WTC11 (cell line): ENCODE measurements at regions not wholly inside any gene's neighbourhood (a gene's known extent, or its start where the extent isn't known, plus 50 kb on each side); places are given as distances from the start of the nearest gene placed in this dataset.

Source experiments
- ATAC-seq: fragments of 200-7000 bp; cut with Tn5 transposase; 2 replicates; pipeline ENCODE4 v1.10.0; 2021; ENCODE audit warnings: mild to moderate bottlenecking, moderate library complexity
- CTCF ChIA-PET: fragments of 300-600 bp; sonication (Branson Sonifier 250); formaldehyde crosslinking; loops from one replicate; lab custom pipeline; 2021; ENCODE audit warnings: antibody characterized with exemption; lab: Charles Lee
- POLR2A ChIA-PET: fragments of 350-600 bp; sonication (Branson Sonifier 250); formaldehyde crosslinking; loops from one replicate; lab custom pipeline; 2021; ENCODE audit warnings: antibody characterized with exemption; lab: Charles Lee
- DNase-seq: peaks from one replicate; pipeline ENCODE4 v3.0.0; 2021; ENCODE audit warnings: low spot score
- H3K27ac Mint-ChIP-seq: 2 replicates; pipeline ENCODE4 v1.8.0; 2021; ENCODE audit warnings: mixed read lengths
- H3K27me3 Mint-ChIP-seq: 2 replicates; pipeline ENCODE4 v1.8.0; 2021; ENCODE audit warnings: low read depth, mild to moderate bottlenecking, moderate library complexity, mixed read lengths
- H3K36me3 Mint-ChIP-seq: 2 replicates; pipeline ENCODE4 v1.8.0; 2021; ENCODE audit warnings: mixed read lengths
- H3K4me1 Mint-ChIP-seq: 2 replicates; pipeline ENCODE4 v1.8.0; 2022; ENCODE audit warnings: mixed read lengths
- H3K4me3 Mint-ChIP-seq: 2 replicates; pipeline ENCODE4 v1.8.0; 2021; ENCODE audit warnings: mild to moderate bottlenecking, moderate library complexity, mixed read lengths
- H3K9me3 Mint-ChIP-seq: 2 replicates; pipeline ENCODE4 v1.8.0; 2021; ENCODE audit warnings: mixed read lengths
- CTCF ChIP-seq: fragments of 200-600 bp; IDR thresholded peaks from 2 replicates; pipeline ENCODE4 v1.8.0; 2022; ENCODE audit warnings: antibody characterized with exemption
- EMX1 ChIP-seq: fragments of 250-450 bp; sonication (Bioruptor Pico); IDR thresholded peaks from 2 replicates; pipeline ENCODE4 v1.8.0; 2021; ENCODE audit warnings: mild to moderate bottlenecking
- ERG ChIP-seq: fragments of 250-450 bp; sonication (Bioruptor Pico); IDR thresholded peaks from 2 replicates; pipeline ENCODE4 v1.8.0; 2021; ENCODE audit warnings: mild to moderate bottlenecking
- GABPB1 ChIP-seq: sonication (generic); formaldehyde crosslinking; IDR thresholded peaks from 2 replicates; pipeline ENCODE4 v1.8.1; 2023; ENCODE audit warnings: mild to moderate bottlenecking, missing genetic modification reagents
- HMGA2 ChIP-seq: fragments of 250-450 bp; sonication (Bioruptor Pico); IDR thresholded peaks from 2 replicates; pipeline ENCODE4 v1.4.0; 2021; ENCODE audit warnings: mild to moderate bottlenecking, moderate library complexity
- IRF2 ChIP-seq: sonication (generic); formaldehyde crosslinking; IDR thresholded peaks from 2 replicates; pipeline ENCODE4 v1.8.0; 2022; ENCODE audit warnings: low read depth, missing genetic modification reagents, borderline replicate concordance
- KAT7 ChIP-seq: sonication (generic); formaldehyde crosslinking; IDR thresholded peaks from 2 replicates; pipeline ENCODE4 v1.8.1; 2023; ENCODE audit warnings: missing genetic modification reagents, mild to moderate bottlenecking, borderline replicate concordance
- NFATC4 ChIP-seq: fragments of 250-450 bp; sonication (Bioruptor Pico); IDR thresholded peaks from 2 replicates; pipeline ENCODE4 v1.9.0; 2021; ENCODE audit warnings: mild to moderate bottlenecking
- NFYB ChIP-seq: sonication (generic); formaldehyde crosslinking; conservative IDR thresholded peaks from 2 replicates; pipeline ENCODE4 v1.8.0; 2022; ENCODE audit warnings: low read depth, missing genetic modification reagents
- PREB ChIP-seq: sonication (generic); formaldehyde crosslinking; IDR thresholded peaks from 2 replicates; pipeline ENCODE4 v1.8.1; 2022; ENCODE audit warnings: mild to moderate bottlenecking, missing genetic modification reagents, moderate library complexity, borderline replicate concordance
- RORB ChIP-seq: fragments of 250-450 bp; sonication (Bioruptor Pico); IDR thresholded peaks from 2 replicates; pipeline ENCODE4 v1.9.0; 2021; ENCODE audit warnings: mild to moderate bottlenecking
- TP53 ChIP-seq: sonication (generic); formaldehyde crosslinking; IDR thresholded peaks from 2 replicates; pipeline ENCODE4 v1.8.1; 2023; ENCODE audit warnings: mild to moderate bottlenecking, missing genetic modification reagents
- USF1 ChIP-seq: sonication (generic); formaldehyde crosslinking; IDR thresholded peaks from 2 replicates; pipeline ENCODE4 v1.8.0; 2022; ENCODE audit warnings: mild to moderate bottlenecking, missing genetic modification reagents
- USF2 ChIP-seq: sonication (generic); formaldehyde crosslinking; IDR thresholded peaks from 2 replicates; pipeline ENCODE4 v1.8.1; 2023; ENCODE audit warnings: mild to moderate bottlenecking, missing genetic modification reagents, moderate library complexity
- ZMAT4 ChIP-seq: fragments of 250-450 bp; sonication (Bioruptor Pico); IDR thresholded peaks from 2 replicates; pipeline ENCODE4 v1.9.0; 2021; ENCODE audit warnings: mild to moderate bottlenecking
- ZNF121 ChIP-seq: sonication (generic); formaldehyde crosslinking; IDR thresholded peaks from 2 replicates; pipeline ENCODE4 v1.8.0; 2023; ENCODE audit warnings: missing genetic modification reagents
- ZNF263 ChIP-seq: sonication (generic); formaldehyde crosslinking; IDR thresholded peaks from 2 replicates; pipeline ENCODE4 v1.8.1; 2022; ENCODE audit warnings: low read depth, mild to moderate bottlenecking, moderate library complexity, missing genetic modification reagents
- ZNF281 ChIP-seq: sonication (generic); formaldehyde crosslinking; IDR thresholded peaks from 2 replicates; pipeline ENCODE4 v1.8.0; 2023; ENCODE audit warnings: mild to moderate bottlenecking, missing genetic modification reagents
- ZNF317 ChIP-seq: sonication (generic); formaldehyde crosslinking; IDR thresholded peaks from 2 replicates; pipeline ENCODE4 v1.8.1; 2023; ENCODE audit warnings: low read depth, mild to moderate bottlenecking, moderate library complexity, missing genetic modification reagents, borderline replicate concordance

GRCh38 chr20:53842301-53843099, 227.9 kb downstream of the BCAS1 start:
- POLR2A ChIA-PET: no interaction called here
- Mint-ChIP-seq H3K9me3 (0 out of 2 replicates have a peak, but pooled peaks cover 4% of the 10 kb centered on the region), H3K4me1 (peaks cover 8% of the 10 kb centered on the region), H3K27me3 (no peaks in the 10 kb centered on the region), H3K27ac (no peak overlapping the region), H3K36me3 (peaks cover 3% of the 10 kb centered on the region; the same call in 1 of the 2 replicates), H3K4me3 (no peak overlapping the region)
- CTCF ChIA-PET: interaction anchor here (0.6 kb wide), 1 partner anchor 19 kb away, joined by 5 read pairs; no protein-coding TSS in a partner anchor
- DNase-seq (no peak), ATAC-seq (no peak)
- TF ChIP-seq USF1 (CRISPR knock-in tag) (no peak), ZNF281 (CRISPR knock-in tag) (no peak), TP53 (CRISPR knock-in tag) (no peak), RORB (CRISPR knock-in tag) (no peak)

GRCh38 chr20:53841741-53842140, 228.7 kb downstream of the BCAS1 start:
- peaks cover 6% of the 10 kb centered on the region for H3K4me1 Mint-ChIP-seq
- ATAC-seq (no peak), DNase-seq (no peak)
- H3K27me3 Mint-ChIP-seq: no peaks in the 10 kb centered on the region
- H3K9me3 Mint-ChIP-seq: 0 out of 2 replicates have a peak, but pooled peaks cover 4% of the 10 kb centered on the region
- POLR2A ChIA-PET: no interaction called here
- no peak overlapping the region for H3K27ac Mint-ChIP-seq
- TF ChIP-seq NFATC4 (no peak), EMX1 (no peak), HMGA2 (no peak), USF2 (CRISPR knock-in tag) (no peak), ZNF317 (CRISPR knock-in tag) (no peak)
- CTCF ChIA-PET: no interaction called here
- H3K36me3 Mint-ChIP-seq: peaks cover 3% of the 10 kb centered on the region; the same call in 1 of the 2 replicates
- H3K4me3 Mint-ChIP-seq: no peak overlapping the region

GRCh38 chr20:53840532-53840931, 229.9 kb downstream of the BCAS1 start:
- no peaks in the 10 kb centered on the region for H3K27me3 Mint-ChIP-seq
- H3K4me1 Mint-ChIP-seq: peaks cover 6% of the 10 kb centered on the region
- H3K27ac Mint-ChIP-seq: no peak overlapping the region
- ChIA-PET CTCF (no interaction called here), POLR2A (no interaction called here)
- H3K9me3 Mint-ChIP-seq: 0 out of 2 replicates have a peak, but pooled peaks cover 4% of the 10 kb centered on the region
- peaks cover 3% of the 10 kb centered on the region; the same call in 1 of the 2 replicates for H3K36me3 Mint-ChIP-seq
- DNase-seq: no peak
- no peak for ATAC-seq
- H3K4me3 Mint-ChIP-seq: no peak overlapping the region
- TF ChIP-seq HMGA2 (no peak), USF1 (CRISPR knock-in tag) (no peak), PREB (CRISPR knock-in tag) (no peak), CTCF (no peak), ERG (CRISPR knock-in tag) (no peak), NFYB (CRISPR knock-in tag) (no peak), ZNF121 (CRISPR knock-in tag) (no peak), IRF2 (no peak), ZMAT4 (CRISPR knock-in tag) (no peak), GABPB1 (CRISPR knock-in tag) (no peak), ZNF263 (CRISPR knock-in tag) (no peak), KAT7 (no peak)
